ENCODE measurements at regions not wholly inside any gene's neighbourhood (a gene's known extent, or its start where the extent isn't known, plus 50 kb on each side); places are given as distances from the start of the nearest gene placed in this dataset.
"Not testable (repeated sequence)": the region's sequence is repeated elsewhere in the genome, so short reads cannot be mapped to it uniquely, and the experiment has no call there.

DNA sequence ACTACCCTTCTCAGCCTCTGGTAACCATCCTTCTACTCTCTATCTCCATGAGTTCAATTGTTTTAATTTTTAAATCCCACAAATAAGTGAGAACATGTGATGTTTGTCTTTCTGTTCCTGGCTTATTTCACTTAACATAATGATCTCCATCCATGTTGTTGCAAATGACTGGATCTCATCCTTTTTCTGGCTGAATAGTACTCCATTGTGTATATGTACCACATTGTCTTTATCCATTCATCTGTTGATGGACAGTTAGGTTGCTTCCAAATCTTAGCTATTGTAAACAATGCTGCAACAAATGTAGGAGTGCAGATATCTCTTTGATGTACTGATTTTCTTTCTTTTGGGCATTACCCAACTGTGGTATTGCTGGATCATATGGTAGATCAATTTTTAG, 103.0 kb downstream of the CARTPT start:
- not testable (repeated sequence) for DNase-seq

DNA sequence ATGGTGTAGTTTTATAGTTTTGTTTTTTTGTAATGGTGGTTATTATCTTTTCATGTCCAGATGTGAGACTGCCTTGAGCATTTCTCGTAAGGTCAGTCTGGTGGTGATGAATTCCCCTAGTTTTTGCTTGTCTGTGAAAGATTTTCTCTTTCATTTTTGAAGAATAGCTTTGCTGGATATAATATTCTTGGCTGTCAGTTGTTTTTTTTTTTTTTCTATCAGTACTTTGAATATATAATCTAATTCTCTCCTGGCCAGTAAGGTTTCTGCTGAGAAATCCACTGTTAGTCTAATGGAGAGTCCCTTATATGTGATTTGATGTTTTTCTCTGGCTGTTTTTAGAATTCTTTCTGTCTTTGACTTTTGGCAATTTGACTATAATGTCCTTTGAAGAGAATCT, 106.9 kb downstream of the CARTPT start:
- no peak for DNase-seq

GRCh38 chr5:71828291-71829040, 109.4 kb downstream of the CARTPT start:
- no peak for DNase-seq

- no peak for DNase-seq
Observed at GRCh38 chr5:71829206-71829605, 110.1 kb downstream of the CARTPT start.

DNA sequence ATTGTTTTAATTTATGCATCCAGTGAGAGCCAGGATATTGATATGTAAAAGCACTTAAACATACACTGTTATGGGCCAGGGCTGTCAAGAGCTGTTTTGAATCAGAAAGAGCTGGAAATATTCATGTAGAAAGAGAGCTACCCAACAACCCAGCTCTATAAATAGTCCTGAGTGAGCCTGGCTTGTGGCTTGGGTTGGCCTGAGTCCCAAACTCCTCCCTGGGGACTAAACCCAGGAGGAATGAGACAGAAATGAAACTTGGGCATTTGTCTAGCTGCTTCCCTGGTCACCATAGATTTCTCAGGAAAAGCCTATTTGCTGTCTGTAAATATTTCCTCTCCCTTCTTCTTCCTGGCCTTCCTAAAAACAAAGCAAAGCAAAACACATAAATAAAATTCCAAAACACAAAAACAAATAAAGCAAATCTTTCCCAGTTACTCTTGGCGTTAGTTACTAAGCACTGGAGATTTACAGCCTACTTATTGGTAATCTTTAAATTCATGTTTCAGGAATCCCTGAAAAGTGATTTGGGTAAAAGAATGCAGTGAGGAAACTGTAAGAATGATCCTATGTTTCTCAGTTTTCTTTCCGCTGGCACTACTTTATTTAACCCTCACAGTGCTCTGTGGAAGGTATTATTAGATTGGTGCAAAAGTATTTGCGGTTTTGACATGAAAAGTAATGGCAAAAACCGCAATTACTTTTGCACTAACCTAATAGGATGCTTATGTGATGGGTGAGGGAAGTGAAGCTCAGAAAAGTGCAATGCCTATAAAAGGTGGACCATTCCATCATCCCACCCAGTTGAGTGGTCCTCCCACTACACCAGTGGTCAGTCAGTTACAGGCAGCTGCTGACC, 111.8 kb downstream of the CARTPT start:
- DNase-seq, result peak; percentile 86

- no peak for DNase-seq
Observed at GRCh38 chr5:71832812-71833715, 114.0 kb downstream of the CARTPT start.

DNA sequence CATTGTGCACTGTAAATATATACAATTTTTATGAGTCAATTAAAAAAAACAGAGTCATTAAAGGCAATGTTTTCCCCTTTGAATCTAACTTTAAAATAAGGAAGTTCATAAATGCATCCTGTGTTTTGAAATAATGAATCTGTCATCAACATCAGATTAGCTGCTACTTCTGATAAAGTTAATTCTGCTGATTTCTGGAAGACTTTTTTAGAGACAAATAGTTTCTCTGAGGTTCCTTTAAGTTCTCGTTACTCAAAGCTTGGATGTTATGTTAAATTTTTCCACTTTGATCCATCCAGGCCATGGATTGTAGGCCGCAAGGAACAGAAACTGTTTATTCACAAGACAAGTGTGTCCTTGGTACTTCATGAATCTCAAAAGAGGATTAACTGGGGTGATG, 115.5 kb downstream of the CARTPT start:
- no peak for DNase-seq

- peak; percentile 59 for DNase-seq
Observed at GRCh38 chr5:71836084-71836483, 117.0 kb downstream of the CARTPT start.

DNA sequence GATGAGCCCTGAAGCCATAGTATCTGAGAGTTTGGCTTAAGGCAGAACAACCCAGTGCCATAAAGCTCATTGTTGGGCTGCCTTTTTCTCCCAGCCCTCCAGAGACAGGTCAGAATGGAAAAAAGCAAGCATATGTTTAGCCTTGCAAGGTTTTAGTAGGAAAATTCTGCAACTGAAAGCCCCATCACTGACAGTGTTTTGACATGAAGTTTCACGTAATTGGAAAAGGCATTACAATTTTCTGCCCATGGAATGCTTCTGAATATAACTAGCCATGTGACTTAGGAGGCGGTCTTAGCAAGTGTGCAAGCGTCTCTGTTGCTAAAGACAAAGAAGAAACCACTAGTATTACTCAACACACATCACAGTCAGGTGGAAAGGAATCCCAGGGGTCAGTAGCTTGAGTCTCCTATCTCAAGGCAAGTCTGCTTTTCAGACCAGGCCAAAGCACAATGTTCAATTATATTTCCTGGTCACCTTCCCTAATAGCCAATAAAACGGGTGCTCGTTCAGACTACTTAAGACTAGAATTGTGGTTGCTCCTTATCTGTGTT, 117.6 kb downstream of the CARTPT start:
- DNase-seq, result peak; percentile 37

GRCh38 chr5:71838286-71838685, 119.2 kb downstream of the CARTPT start:
- DNase-seq, result no peak

GRCh38 chr5:71839096-71839884, 120.2 kb downstream of the CARTPT start:
- DNase-seq, result peak; percentile 65

DNA sequence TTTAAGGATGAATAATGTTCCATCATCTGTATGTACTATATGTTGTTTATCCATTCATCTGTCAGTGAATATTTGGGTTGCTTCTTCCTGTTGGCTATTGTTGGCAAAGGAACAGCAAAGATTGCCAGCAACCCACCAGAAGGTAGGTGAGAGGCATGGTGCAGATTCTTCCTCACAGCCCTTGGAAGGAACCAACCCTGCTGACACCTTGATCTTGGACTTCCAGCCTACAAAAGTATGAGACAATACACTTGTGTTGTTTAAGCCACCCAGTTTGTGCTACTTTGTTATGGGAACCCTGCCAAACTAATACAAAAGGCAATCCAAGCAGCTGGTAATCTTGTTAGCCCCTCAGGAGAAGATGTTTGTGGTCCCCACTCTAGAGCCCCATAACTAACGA, 122.0 kb downstream of the CARTPT start:
- DNase-seq, result no peak

DNA sequence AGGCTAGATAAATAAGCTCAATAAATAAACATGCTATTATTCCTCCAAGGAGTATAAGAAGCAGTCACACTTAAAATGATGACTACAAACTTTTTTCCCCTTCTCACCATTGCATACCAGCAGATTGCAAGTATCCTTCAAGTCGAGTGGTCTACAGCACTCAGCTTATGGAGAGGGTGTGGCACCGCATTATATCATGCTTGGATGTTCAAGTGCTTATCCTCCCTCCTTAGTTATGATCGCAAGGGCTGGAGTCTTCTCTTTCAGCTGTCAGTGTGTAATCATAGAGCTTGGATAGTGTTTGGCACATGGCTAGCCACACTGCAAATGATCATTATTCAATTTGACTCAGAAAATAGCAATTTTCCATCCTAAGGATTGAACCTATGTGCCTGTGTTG, 124.0 kb downstream of the CARTPT start:
- DNase-seq, result no peak

GRCh38 chr5:71844862-71845261, 125.8 kb downstream of the CARTPT start:
- DNase-seq, result no peak

DNA sequence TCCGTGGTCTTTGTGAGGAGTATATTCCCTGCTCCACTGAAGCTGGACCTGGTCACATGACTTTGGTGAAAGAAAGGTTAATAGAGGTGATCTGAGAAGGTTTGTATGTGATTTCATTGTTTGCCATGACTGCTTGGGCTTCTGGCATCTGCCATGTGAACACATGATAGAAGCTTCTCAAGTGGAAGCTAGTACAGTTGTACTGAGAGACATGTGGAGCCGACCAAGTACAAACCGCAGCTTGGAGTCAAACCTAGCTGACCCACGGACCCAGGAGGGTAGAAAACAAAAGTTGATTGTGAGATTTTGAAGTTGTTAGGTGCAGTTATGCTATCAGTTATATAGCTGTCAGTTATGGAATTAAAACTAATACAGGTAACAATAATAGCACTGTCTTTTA, 140.4 kb downstream of the CARTPT start:
- no peak for DNase-seq

GRCh38 chr5:71860048-71860447, 141.0 kb downstream of the CARTPT start:
- no peak for DNase-seq

- no peak for DNase-seq
Observed at GRCh38 chr5:71861682-71862081, 142.6 kb downstream of the CARTPT start.

- no peak for DNase-seq
Observed at GRCh38 chr5:71862087-71862486, 143.0 kb downstream of the CARTPT start.

DNA sequence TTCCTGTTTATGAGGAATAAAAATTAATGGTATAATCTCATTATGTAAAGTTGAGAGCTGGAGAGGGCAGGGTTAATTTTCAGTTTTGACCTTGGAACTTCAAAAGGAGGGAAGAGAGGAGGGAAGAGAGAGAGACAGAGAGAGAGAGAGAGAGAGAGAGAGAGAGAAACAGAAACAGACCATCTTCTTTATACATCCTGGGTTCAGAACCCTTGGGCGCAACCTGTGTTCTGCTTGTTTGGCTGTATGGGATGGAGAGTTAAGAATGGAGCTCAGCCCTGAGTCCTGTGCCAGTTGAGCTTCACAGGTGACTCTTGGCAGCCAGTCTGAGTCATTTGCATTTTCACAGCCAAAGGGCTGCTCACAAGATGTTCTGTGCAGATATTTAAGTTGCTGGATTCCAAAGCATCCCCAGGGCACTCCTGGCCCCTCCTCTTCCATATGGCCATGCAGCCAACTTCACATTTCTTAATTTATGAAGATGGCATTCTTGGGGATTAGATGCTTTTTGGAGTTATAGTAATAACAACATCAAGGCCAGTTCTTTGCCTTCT, 143.5 kb downstream of the CARTPT start:
- DNase-seq, result peak; percentile 43

DNA sequence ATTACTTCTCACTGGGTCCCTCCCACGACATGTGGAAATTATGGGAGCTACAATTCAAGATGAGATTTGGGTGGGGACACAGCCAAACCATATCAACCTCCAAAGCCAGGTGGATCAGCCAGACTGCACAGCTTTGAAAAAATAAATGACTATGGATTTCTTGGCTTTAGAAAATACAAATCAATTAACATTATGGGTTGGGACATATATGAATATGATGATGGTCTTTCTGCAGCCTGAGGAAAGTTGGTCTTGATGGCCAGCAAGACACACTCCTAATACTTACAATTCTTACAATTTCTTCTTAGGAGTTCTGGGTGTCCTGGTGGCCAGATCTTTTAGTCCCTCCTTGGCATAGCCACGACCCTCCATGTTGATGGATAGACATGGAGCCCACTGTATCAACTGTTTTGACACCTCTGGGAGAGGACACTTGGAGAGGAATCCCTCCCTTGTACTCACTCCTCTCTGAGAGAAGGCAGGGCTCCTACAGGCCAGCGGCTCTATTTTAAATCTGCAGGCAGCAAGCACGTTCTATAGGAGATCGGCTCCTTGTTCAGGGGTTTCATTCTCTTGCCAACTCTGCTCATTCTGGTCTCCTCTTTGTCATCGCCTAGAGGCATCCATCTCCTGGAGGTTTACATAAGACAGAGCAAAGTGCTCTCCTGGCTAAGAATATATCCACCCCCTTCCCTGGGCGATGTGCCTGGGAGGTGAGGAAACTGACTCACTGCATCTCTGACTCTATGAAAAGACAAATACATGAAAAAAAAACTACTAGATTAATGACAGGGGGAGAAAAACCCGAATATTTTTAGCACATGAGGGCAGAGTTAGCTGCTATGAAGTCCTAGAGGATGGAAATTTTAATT, 145.9 kb downstream of the CARTPT start:
- DNase-seq, result peak; percentile 98
